Globus pallidus (tissue), 1 donor: ENCODE measurements at regions not wholly inside any gene's neighbourhood (a gene's known extent, or its start where the extent isn't known, plus 50 kb on each side); places are given as distances from the start of the nearest gene placed in this dataset.
"Not testable (repeated sequence)": the region's sequence is repeated elsewhere in the genome, so short reads cannot be mapped to it uniquely, and the experiment has no call there.

Experiments used
- DNase-seq: peaks from one replicate; pipeline ENCODE4 v3.0.0-alpha.2; 2015; ENCODE audit warnings: low spot score

DNA sequence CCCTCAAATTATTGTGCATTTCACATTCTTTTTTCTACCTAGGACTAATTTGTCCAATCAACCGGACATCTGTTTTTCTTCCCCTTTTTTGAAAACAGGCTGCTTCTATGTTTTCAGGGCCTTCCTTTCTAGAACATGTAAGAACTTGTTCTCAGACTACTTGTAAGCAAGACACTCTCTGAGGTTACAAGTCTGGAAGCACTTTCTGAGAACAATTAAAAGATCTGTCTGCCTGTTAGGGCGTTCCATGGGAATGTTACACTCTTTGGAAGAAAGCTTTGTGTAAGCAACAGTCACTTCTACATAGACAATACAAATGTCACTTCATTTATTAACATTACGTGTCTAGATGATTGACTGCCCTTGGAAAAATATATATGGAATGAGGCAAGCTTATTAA, 50.9 kb upstream of the HSPB3 start:
- peak; percentile 11 for DNase-seq

DNA sequence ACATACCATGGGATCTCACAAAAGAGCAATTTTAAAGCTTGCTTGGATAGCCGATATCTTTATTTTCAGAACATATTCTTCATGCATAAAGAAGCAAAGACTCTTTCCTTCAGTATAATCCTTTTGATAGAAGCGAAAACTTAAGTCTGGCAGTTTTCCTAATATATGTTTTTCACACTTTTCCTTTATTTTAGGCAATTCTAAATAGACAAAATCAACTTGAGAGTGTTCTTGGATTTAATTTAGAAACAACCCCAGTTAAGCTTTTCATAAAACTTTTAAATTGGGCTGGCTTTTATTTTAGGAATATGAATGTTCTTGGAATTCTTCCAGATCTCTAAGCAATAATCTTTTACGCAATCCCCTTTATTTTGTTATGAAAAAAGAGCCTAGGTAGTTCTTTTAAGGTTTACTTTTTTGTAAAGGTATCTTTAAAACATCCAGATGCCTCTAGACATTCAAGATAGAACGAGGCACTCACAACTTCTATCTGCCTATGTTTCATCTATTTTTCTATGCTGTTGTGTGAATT, 51.5 kb upstream of the HSPB3 start:
- DNase-seq = no peak

DNA sequence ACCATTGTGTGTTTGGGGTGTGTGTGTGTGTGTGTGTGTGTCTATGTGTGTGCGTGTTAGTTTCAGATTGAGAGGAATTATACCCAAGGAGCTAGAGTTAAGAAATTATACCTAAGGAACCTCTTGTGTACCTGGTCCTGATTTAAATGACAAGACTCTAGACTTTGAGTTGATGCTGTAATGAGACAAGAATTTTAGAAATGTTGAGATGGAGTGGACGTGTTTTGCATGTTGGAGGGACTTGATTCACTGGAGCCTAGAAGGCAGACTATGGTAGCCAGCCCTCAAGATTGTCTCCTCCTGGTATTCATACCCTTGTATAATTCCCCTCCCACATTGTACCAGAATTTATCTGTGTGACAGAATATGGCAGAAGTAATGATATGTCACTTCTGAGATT, 52.4 kb upstream of the HSPB3 start:
- DNase-seq = no peak

DNA sequence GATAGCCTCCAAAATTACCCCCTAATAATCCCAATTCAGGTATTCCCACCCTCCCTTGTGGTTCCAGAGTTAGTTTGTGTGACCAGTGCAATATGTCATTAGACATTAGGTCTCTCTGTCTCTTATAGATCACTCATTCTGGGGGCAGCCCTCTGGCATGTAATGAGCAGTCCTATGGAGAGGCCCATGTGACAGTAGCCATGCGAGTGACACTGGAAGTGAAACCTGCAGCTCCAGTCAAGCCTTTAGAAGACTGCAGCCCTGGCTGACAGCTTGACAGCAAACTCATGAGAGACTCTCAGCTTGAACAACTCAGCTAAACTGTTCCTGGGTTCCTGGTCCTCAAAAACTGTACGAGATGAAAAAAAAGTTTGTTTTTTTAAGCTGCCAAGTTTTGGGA, 54.0 kb upstream of the HSPB3 start:
- peak; percentile 30 for DNase-seq

DNA sequence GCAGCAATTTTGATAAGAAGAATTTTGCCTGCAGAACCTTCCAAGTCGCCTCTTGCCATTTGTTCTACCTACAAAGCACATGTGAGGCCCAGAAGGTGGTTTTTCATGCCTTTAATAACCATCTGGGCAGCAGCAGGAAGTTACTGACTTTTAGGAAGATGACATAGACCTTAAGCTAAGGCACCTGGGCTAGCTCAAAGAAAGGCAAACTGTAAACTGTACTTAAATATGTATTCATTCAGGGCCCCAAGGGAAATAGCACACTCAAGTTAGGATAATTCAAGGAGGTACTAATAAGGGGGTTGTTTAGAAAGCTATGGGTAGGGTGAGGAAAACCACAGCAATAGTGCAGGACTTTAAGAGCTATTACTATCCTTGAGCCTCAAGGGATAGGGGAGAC, 57.3 kb upstream of the HSPB3 start:
- no peak for DNase-seq

DNA sequence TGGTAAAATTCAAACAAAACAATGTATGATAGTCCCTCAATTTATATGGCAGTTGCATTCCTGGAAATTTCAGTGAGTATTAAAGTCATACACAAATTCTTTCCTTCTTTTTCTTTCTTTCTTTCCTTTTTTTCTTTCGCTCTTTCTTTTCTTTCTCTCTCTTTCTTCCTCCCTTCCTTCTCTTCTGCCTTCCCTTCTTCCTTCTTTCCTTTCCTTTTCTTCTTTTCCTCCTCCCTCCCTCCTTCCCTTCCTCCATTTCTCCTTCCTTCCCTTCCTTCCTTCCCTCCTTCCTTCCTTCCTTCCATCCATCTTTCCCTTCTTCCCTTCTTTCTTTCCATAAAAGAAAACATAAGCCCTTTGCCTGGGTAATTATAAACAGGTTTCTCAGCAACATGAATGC, 58.1 kb upstream of the HSPB3 start:
- no peak for DNase-seq

DNA sequence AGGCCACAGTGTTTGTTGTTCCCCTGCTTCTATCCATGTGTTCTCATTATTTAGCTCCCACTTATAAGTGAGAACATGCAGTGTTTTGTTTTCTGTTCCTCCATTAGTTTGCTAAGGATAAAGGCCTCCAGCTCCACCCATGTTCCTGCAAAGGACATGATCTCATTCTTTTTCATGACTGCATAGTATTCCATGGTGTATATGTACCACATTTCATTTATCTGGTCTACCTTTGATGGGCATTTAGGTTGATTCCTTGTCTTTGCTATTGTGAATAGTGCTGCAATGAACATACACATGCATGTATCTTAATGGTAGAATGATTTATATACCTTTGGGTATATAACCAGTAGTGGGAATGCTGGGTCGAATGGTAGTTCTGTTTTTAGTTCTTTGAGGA, 62.5 kb upstream of the HSPB3 start:
- not testable (repeated sequence) for DNase-seq

DNA sequence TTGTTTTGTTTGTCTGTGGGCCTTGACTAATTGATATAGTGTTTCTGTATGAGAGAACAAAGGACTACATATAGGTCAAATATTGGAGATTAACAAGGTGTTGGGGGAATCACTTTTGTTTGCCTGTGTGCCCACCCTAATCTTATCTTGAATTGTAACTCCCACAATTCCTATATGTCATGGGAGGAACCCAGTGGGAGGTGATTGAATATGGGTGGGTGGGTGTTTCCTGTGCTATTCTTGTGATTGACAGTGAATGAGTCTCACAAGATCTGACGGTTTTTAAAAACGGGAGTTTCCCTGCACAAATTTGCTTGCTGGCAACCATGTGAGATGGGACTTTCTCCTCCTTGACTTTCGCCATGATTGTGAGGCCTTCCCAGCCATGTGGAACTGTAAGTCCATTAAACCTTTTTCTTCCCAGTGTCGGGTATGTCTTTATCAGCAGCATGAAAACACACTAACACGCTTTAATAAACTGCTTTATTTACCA, 64.9 kb upstream of the HSPB3 start:
- no peak for DNase-seq

DNA sequence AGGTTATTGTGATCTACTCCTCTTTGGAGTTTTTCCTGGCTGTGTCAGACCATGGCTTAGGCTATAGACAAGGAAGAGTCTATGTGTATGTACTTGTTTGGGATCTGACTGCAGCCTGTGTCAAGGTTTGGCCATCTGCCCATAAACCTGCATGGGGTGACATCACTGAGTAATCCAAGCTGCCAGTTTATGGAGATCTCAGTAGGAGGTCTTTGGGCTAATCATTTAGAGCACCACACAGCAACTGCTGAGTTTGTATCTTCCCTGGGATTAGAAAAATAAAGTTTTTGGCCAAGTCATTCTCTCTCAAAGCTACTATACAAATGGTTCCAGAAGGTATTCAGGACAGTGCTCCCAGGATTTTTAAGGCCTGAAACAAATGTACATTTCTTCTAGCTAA, 65.5 kb upstream of the HSPB3 start:
- peak; percentile 7 for DNase-seq

DNA sequence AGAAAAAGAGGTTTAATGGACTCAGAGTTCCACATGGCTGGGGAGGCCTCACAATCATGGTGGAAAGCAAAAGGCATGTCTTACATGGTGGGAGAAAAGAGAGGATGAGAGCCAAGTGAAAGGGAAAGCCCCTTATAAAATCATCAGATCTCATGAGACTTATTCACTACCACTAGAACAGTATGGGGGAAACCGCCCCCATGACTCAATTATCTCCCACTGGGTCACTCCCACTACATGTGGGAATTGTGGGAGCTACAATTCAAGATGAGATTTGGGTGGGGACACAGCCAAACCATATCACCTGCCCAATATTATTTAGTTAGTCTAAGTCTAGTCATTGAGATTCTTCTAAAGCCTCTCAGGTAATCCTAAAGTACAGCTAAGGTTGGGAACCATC, 66.1 kb upstream of the HSPB3 start:
- not testable (repeated sequence) for DNase-seq

DNA sequence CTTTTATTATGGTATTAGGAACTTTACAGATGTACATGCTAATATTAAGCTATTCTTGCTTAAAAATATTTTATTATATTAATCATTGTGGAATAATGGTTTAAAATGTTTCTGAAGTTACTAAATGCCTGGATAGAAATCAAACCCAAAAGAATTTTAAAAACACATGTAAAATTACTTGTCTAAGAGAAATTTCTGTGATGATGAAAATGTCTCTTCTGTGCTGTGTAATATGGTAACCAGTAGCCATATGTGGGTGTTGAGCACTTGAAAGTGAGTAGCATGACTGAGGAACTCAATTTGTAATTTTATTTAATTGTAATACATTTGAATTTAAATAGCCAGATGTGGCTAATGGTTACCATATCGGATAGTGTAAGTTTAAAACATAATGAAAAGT, 66.7 kb upstream of the HSPB3 start:
- no peak for DNase-seq

DNA sequence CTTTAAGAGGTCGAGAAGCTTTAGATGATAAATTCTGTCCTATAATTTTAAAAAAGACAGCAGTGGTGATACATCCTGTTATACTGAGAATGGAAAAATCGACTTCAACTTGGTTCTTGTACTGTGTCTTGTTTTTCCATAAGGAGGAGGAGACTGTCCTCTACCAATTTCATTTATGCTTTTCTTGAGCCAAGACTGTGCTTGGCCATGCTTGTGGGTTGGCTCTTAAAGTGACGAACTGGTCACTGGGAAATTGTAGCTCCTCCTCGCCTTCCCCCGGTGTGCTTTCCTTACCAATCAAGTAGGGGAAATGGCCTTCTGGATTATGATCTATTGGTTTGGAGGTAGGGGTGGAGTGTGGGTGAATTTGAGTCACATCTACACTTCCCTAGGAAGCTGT, 67.1 kb upstream of the HSPB3 start:
- no peak for DNase-seq

DNA sequence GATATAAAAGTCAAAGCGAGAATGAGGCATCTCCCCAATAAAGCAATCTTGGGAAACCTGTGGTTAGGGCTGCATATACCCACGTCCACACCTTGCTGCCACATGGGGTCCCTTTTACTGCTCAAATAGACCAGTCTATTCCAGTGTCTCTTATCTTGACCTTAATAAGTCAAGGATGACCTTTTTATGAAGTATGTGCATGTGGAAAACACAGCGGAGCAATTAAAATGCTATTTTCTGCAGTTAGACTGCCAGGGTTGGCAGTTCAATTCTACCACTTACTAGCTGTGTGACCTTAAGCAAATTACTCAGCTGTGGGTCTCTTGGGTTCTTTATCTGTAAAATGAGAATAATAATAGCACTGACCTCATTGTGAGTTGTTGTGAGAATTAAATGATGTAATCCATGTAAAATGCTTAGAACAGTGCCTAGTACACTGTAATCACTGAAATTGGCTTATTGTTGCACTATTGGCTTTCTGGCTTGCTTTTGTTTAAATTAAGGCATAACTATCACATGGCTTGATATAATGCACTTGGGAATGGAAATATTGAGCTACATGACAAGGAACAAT, 67.8 kb upstream of the HSPB3 start:
- DNase-seq = no peak

DNA sequence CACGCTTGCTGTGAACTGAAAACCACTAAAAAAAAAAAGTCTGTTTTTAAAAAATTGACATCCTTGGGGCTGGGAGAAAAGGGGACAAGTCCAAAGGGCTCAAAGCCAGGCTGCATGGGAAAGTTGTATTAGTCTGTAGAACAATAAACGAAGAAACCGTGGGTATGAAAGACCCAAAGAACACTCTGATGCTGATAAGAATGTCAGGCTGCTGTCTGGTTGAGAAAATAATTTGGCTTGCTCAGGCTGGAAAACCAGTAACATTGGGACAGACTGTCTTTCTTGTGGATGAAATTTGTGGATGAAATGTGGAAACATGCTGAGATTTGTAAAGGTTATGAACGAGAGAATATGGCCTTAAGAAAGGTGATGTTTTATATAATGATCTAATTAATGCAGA, 68.5 kb upstream of the HSPB3 start:
- DNase-seq = no peak

DNA sequence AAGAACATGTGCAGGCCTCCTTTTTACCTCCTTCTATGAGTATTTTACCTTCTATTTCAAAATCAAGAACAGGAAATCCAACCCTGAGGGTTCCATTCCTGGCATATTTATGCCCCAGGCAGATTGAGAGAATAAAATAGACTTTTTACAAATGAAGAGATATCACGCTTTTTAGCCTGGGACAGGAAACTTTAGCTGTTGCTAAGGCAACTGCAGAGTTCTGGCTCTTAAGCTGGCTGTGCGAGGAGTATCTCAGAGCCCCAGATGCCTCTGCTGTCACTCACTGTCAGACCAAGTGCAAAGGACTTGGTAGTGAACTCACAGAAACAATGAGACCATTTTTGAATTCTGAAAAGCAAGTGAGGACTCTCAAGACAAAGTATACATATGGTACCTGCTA, 69.5 kb upstream of the HSPB3 start:
- no peak for DNase-seq

DNA sequence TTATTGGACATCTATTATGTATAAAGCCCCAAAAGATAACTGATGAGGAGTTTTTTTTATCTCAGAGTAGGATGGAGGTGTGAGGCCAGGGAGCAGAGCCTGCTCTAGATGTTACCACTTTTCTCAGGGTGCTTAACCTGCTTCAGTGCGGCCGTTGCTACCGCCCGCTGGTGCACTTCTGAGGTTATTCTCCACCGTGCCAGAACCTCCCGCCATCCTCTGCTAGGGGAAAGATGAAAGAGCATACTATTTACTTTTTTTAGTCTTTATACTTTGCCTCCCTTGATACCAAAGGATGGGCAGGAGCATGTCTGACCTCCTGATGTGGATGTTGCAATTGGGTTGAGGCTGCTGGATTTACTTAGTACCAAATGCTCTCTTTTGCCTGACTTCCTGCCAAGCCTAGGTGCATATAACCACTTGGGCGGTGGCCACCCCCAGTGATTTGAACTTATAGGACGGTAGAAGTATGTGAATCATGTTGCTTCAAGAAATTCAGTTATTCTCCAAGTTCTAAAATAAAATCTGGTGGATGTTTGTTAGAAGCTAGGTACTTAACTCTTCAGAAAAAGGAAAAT, 71.1 kb upstream of the HSPB3 start:
- DNase-seq = no peak

DNA sequence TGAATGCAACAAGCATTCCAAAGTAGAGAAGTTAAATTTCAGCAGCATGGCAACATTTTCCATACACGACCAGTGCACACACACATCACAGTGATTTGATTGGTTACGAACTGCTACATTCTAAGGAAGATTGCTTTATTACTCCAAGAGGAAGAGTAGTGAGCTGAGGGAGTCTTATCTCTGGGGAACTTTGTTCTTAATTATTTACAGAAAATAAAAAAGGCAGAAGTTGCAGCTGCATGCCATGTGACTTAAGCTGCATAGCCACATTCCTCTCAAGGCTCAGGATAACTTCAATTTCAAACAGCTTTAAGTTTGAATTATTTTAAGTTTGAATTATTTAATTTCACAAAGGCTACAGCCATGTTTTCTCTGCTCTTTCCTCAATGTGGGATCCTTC, 71.6 kb upstream of the HSPB3 start:
- DNase-seq = no peak

DNA sequence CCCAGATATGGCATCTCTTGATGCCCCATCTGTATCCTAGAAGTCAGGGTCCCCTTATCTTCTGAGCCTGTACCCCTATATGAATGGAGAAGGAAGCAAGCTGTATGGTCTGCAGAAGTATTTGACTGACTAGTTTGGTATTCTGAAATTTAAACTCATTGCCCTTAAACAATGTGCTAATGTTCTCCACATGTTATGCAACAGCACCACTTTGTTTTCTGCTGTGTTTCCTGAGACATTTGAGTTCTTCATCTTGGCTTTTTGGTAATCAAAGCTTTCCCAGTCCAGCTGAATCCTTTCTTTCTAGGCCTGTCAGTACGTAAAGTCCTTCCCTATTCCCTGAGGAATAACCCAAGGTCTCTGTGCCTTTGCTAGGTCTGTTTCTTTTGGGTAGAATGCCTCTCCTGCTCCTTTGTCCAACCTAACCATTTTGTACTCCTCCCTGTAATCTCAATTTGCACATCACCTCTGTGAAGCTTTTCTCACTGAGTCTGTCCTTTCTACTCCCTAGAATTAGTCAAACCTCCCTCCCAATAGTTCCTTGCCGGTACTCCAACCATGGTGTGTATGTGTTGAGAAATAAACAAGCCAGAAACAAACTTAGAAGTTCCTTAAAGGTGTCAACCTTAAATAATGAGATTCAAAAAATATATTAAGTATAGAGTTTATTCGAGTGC, 72.1 kb upstream of the HSPB3 start:
- DNase-seq = no peak

DNA sequence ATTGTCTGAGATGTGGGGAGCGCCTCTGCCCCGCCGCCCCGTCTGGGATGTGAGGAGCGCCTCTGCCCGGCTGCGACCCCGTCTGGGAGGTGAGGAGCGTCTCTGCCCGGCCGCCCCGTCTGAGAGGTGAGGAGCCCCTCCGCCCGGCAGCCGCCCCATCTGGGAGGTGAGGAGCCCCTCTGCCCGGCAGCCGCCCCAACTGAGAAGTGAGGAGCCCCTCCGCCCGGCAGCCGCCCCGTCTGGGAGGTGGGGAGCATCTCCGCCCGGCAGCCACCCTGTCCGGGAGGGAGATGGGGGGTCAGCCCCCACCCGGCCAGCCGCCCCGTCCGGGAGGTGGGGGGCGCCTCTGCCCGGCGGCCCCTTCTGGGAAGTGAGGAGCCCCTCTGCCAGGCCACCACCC, 70.9 kb upstream of the ARL15 start:
- DNase-seq = not testable (repeated sequence)

DNA sequence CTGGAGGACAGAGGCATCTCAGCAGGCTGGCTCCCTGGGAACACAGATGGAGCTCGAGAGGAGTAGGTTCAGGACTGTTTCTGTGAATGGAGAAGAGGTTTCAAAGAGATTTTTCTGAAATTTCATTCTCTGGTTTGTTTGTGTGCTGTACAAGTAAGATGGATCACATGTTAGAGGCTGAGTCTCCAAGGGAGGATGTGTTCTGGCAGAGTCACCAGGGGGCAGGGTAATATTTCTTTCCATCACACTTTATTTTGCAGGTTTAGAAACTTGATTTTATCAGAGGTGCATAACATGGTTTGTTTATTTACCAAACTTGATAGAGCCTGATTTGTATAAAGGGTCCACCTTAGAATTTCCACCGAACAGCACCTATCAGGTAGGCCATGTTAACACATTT, 69.2 kb upstream of the ARL15 start:
- DNase-seq = no peak

DNA sequence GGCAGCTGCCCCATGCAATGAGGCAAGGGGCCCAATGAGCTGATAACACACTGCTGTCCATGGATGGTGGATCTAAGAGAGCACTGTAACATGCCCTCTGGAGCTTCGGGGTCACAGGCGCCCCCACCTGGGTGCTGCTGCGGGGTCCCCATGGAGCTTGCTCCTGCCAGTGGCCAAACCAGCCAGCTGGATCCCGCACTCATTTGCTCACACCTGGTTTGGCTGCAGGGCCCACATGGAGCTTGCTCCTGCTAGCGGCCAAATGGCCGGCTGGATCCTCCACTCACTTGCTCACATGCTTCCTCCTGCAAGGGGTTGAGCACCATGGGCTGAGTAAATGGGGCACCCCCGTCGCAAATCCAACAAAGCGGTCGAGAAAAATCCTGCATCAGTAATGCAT, 68.3 kb upstream of the ARL15 start:
- no peak for DNase-seq

DNA sequence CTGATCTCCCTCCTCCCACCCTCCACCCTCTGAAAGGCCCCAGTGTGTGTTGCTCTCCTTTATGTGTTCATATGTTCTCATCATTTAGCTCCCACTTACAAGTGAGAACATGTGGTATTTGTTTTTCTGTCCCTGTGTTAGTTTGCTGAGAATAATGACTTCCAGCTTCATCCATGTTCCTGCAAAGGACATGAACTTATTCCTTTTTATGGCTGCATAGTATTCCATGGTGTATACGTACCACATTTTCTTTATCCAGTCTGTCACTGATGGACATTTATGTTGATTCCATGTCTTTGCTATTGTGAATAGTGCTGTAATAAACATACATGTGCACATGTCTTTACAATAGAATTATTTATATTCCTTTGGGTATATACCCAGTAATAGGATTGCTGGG, 67.0 kb upstream of the ARL15 start:
- not testable (repeated sequence) for DNase-seq

DNA sequence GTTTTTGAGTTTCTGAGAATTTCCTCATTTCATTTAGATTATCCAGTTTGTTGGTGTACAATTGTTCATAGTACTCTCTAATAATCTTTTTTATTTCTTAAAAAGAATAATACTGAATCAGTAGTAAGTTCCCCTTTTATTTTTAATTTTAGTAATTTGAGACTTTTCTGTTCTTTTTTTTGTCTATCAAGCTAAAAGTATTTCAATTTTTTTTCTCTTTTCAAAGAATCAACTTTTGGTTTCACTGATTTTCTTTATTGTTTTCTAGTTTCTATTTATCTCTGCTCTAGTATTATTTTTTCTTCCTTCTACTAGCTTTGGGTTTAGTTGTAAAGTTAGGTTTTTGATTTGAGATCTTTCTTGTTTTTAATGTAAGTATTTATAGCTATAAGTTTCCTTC, 60.6 kb upstream of the ARL15 start:
- DNase-seq = no peak

DNA sequence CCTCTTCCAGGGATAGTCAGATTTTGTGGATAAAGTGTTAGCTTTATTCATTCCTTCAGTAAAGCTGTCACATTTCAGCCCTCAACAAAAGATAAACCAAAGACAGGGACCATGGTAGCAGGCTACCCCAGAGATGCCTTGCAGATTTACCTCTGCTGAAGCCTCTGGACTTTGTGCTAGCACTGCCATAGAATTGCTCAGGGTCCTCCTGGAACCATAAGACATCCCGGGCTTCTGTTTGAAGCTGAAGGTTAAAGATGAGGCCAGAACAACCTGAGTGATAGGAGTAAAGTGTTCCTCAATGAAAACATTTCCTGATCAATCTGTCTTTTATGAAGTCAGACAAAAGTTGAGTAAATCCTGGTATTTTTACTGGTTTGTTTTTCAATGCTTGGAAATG, 57.5 kb upstream of the ARL15 start:
- DNase-seq = no peak
